Tibial artery (tissue), 4 donors: ENCODE measurements at regions not wholly inside any gene's neighbourhood (a gene's known extent, or its start where the extent isn't known, plus 50 kb on each side); places are given as distances from the start of the nearest gene placed in this dataset.
A peak's percentile ranks its signal among the peaks of the same experiment; 100 is the strongest.
"Not testable (repeated sequence)": the region's sequence is repeated elsewhere in the genome, so short reads cannot be mapped to it uniquely, and the experiment has no call there.

Experiments
- DNase-seq, 2 donors: peaks; one replicate each; pipeline ENCODE4 v3.0.0-alpha.2; 2019
- H3K27ac ChIP-seq, 2 donors: fragments of 200-600 bp; sonication (generic) in 1 of 2; 1 replicate in 1 of 2; 2 replicates in 1 of 2; pipeline ENCODE4 v1.5.1; 2018 to 2019; ENCODE audit warnings: mild to moderate bottlenecking in 1 of 2
- H3K27me3 ChIP-seq, 2 donors: fragments of 200-600 bp; sonication (generic) in 1 of 2; one replicate each; pipeline versions ENCODE4 v1.5.1 to v1.6.0; 2016 to 2019
- H3K36me3 ChIP-seq, 3 donors: fragments of 200-600 bp; sonication (generic) in 2 of 3; one replicate each; pipeline ENCODE4 v1.5.1; 2016 to 2019; ENCODE audit warnings: mild to moderate bottlenecking in 2 of 3
- H3K4me1 ChIP-seq, 4 donors: fragments of 200-600 bp; sonication (generic) in 2 of 4; 1 replicate in 3 of 4; 2 replicates in 1 of 4; pipeline ENCODE4 v1.5.1; 2016 to 2019
- H3K4me3 ChIP-seq, 2 donors: fragments of 200-600 bp; sonication (generic) in 1 of 2; 1 replicate in 1 of 2; 2 replicates in 1 of 2; pipeline ENCODE4 v1.5.1; 2018 to 2019; ENCODE audit warnings: mild to moderate bottlenecking in 2 of 2
- H3K9me3 ChIP-seq, 3 donors: fragments of 200-600 bp; sonication (generic) in 1 of 3; one replicate each; pipeline ENCODE4 v1.5.1; 2016 to 2019
- CTCF ChIP-seq, 2 experiments: fragments of 200-600 bp in 1 of 2; fragments of 450-650 bp in 1 of 2; IDR thresholded peaks; one replicate each; pipeline ENCODE4 v1.5.1; 2017 to 2019; ENCODE audit warnings: antibody characterized with exemption in 2 of 2, mild to moderate bottlenecking in 1 of 2, moderate library complexity in 1 of 2
- intact Hi-C: fragments of 100-400 bp; cut with DNase I; formaldehyde crosslinking; loops from one replicate; pipeline ENCODE4 v1.15.0; 2023; ENCODE audit warnings: low total_unique reads

GRCh38 chr10:27319752-27320431 is 79.3 kb upstream of the ACBD5 start:
- Histone ChIP-seq H3K27ac (no peak overlapping the region), H3K4me3 (peak overlapping the region; percentile 26 to 41), H3K9me3 (no peaks in the 10 kb centered on the region), H3K27me3 (peaks cover 0 to 13% of the 10 kb centered on the region in 2 donors), H3K36me3 (no peaks in the 10 kb centered on the region), H3K4me1 (peaks cover 0 to 9% (median 2%) of the 10 kb centered on the region in 4 donors)
- peak; percentile 64 to 69 for DNase-seq
- no peak for TF ChIP-seq CTCF (IDR thresholded peaks at IDR 0.05)
- intact Hi-C loops: loop anchor here (5.0 kb wide), 1 partner anchor 693 kb away; no protein-coding TSS in a partner anchor

- H3K36me3 ChIP-seq, H3K27ac ChIP-seq, H3K4me1 ChIP-seq, H3K4me3 ChIP-seq, DNase-seq, H3K9me3 ChIP-seq, intact Hi-C loops: not testable (repeated sequence)
- H3K27me3 ChIP-seq: peaks cover 0 to 13% of the 10 kb centered on the region in 2 donors
These were observed 78.5 kb upstream of the ACBD5 start for GRCh38 chr10:27319139-27319538.

DNA sequence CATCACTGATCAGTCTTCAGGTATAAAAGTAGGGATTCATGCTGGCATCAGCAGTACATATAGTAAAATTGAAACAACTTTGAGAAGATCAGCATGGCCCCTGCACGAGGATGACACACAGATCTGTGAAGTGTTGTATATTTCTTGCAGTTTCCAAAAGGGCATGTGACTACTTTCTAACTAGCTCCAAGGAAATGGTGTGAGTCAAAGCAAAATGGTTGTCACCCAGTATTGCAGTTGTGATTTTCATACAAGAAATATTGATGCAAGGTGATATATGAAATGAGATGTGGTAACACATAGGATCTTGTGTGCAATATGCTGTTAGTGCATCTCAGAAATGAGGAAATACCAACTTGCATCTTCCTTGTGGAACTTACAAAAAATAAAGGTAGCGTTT is 74.5 kb upstream of the ACBD5 start:
- H3K36me3 ChIP-seq, H3K27ac ChIP-seq, H3K4me1 ChIP-seq, intact Hi-C loops, H3K4me3 ChIP-seq, DNase-seq, H3K9me3 ChIP-seq: not testable (repeated sequence)
- peaks cover 0 to 12% of the 10 kb centered on the region in 2 donors for H3K27me3 ChIP-seq

GRCh38 chr10:27313586-27313985 is 73.0 kb upstream of the ACBD5 start:
- H3K27ac ChIP-seq, intact Hi-C loops: not testable (repeated sequence)

DNA sequence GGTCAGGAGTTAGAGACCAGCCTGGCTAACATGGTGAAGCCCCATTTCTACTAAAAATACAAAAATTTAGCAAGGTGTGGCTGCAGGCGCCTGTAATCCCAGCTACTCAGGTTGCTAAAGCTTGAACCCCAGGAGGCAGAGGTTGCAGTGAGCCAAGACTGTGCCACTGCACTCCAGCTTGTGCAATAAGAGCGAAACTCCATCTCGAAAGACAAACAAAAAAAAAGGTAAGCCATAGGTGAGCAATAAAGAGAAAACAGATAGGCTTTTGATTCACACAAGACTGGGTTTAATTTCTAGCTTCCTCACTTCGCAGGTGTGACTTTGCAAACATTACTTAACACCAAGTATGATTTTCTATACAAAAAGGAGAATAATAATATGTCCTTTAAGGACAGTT is 72.3 kb upstream of the ACBD5 start:
- Histone ChIP-seq H3K27ac (no peak overlapping the region), H3K9me3 (no peaks in the 10 kb centered on the region), H3K36me3 (no peaks in the 10 kb centered on the region), H3K27me3 (no peaks in the 10 kb centered on the region), H3K4me1 (no peaks in the 10 kb centered on the region), H3K4me3 (no peak overlapping the region)
- intact Hi-C loops: no loop called here
- no peak for DNase-seq
- no peak for TF ChIP-seq CTCF (IDR thresholded peaks at IDR 0.05)

More at GRCh38 chr10:27313586-27313985, 73.0 kb upstream of the ACBD5 start:
- H3K9me3 ChIP-seq, H3K36me3 ChIP-seq, H3K4me3 ChIP-seq, DNase-seq, H3K4me1 ChIP-seq, H3K27me3 ChIP-seq: not testable (repeated sequence)

DNA sequence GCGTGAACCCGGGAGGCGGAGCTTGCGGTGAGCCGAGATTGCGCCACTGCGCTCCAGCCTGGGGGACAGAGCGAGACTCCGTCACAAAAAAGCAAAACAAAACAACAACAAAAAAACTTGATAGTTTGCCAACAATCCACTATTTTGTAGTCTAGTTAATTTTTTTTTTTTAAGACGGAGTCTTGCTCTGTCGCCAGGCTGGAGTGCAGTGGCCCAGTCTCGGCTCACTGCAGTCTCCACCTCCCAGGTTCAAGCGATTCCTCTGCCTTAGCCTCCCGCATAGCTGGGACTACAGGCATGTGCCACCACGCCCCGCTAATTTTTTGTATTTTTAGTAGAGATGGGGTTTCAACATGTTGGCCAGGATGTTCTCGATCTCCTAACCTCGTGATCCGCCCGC is 71.2 kb upstream of the ACBD5 start:
- DNase-seq, H3K9me3 ChIP-seq, H3K4me3 ChIP-seq, H3K27ac ChIP-seq, H3K36me3 ChIP-seq, intact Hi-C loops, H3K4me1 ChIP-seq, H3K27me3 ChIP-seq: not testable (repeated sequence)

GRCh38 chr10:27298522-27298850 is 57.9 kb upstream of the ACBD5 start:
- H3K4me3 ChIP-seq, H3K27ac ChIP-seq, H3K4me1 ChIP-seq, intact Hi-C loops, H3K27me3 ChIP-seq, H3K36me3 ChIP-seq, H3K9me3 ChIP-seq: not testable (repeated sequence)
- peak in 1 of 2 donors; percentile 40 for DNase-seq

- Histone ChIP-seq H3K4me3 (no peak overlapping the region), H3K36me3 (no peaks in the 10 kb centered on the region), H3K4me1 (no peaks in the 10 kb centered on the region), H3K27ac (no peak overlapping the region), H3K27me3 (no peaks in the 10 kb centered on the region), H3K9me3 (no peaks in the 10 kb centered on the region)
- TF ChIP-seq CTCF (IDR thresholded peaks at IDR 0.05): no peak
- DNase-seq: no peak
- intact Hi-C loops: no loop called here
These were observed 57.4 kb upstream of the ACBD5 start for GRCh38 chr10:27297844-27298521.

- H3K4me3 ChIP-seq, H3K9me3 ChIP-seq, intact Hi-C loops, H3K36me3 ChIP-seq, H3K27ac ChIP-seq, H3K27me3 ChIP-seq, H3K4me1 ChIP-seq, DNase-seq: not testable (repeated sequence)
These were observed 55.7 kb upstream of the ACBD5 start for GRCh38 chr10:27296285-27296684.

DNA sequence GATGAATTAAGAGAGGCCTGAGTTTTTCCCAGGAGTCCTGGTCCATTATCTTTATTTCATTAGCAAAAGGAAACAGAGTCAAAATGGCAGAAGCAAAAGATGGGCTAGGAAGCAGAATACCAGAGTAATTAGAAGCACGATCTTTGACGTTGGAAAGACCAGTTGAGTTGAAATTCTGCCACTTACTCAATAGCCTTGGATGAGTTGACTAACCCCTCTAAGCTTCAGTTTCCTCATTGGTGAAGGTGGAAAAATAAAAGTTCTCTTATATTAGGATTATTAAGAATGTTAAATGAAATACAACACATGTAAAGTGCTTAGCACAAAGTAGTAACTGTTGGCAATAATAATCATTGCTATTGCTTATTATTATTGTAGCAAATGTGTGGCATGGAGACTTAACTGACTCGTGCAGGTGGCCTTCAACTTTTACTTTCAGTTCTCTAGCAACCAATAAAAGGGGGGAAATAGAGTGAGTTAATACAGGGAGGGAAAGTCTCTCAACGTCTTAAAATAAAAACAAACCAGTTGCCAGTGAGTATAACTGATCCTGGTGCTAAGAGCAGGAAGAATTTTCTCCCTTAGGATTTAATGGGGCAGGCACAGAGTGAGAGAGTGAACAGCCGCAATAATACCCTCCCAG is 50.8 kb upstream of the ACBD5 start:
- intact Hi-C loops, H3K27me3 ChIP-seq, H3K4me1 ChIP-seq, H3K36me3 ChIP-seq, H3K27ac ChIP-seq, H3K9me3 ChIP-seq, H3K4me3 ChIP-seq, DNase-seq: not testable (repeated sequence)
